ENCODE measurements at regions not wholly inside any gene's neighbourhood (a gene's known extent, or its start where the extent isn't known, plus 50 kb on each side); places are given as distances from the start of the nearest gene placed in this dataset.

DNA sequence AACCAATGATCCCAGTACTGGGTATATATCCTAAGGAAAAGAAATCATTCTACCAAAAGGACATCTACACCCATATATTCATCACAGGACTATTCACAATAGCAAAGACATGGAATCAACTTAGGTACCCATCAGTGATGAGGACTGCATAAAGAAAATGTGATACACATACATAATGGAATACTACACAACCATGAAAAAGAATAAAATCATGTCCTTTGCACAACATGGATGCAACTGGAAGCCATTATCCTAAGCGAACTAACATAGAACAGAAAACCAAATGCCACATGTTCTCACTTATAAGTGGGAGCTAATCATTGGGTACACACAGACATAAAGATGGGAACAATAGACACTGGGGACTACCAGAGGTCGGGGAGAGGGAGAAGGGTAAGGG is 86.0 kb upstream of the LGR5 start:
- ATAC-seq, result no peak
- POLR2A ChIA-PET, result no interaction called here
- no TSS peak for BruUV-seq (replicated peaks)

More for the DNA sequence above, 86.0 kb upstream of the LGR5 start:
- TF ChIP-seq ELF1 (IDR thresholded peaks at IDR 0.05; ENCODE audit: borderline replicate concordance, low read depth), result no peak
- TF ChIP-seq, protein P1, sequence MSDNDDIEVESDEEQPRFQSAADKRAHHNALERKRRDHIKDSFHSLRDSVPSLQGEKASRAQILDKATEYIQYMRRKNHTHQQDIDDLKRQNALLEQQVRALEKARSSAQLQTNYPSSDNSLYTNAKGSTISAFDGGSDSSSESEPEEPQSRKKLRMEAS (IDR thresholded peaks at IDR 0.05), result no peak
- TF ChIP-seq EZH2 (IDR thresholded peaks at IDR 0.05), result no peak
- no peak for TF ChIP-seq JUND (IDR thresholded peaks at IDR 0.05)
- TF ChIP-seq SIN3A (IDR thresholded peaks at IDR 0.05; ENCODE audit: low read depth), result no peak
- TF ChIP-seq, protein P2, sequence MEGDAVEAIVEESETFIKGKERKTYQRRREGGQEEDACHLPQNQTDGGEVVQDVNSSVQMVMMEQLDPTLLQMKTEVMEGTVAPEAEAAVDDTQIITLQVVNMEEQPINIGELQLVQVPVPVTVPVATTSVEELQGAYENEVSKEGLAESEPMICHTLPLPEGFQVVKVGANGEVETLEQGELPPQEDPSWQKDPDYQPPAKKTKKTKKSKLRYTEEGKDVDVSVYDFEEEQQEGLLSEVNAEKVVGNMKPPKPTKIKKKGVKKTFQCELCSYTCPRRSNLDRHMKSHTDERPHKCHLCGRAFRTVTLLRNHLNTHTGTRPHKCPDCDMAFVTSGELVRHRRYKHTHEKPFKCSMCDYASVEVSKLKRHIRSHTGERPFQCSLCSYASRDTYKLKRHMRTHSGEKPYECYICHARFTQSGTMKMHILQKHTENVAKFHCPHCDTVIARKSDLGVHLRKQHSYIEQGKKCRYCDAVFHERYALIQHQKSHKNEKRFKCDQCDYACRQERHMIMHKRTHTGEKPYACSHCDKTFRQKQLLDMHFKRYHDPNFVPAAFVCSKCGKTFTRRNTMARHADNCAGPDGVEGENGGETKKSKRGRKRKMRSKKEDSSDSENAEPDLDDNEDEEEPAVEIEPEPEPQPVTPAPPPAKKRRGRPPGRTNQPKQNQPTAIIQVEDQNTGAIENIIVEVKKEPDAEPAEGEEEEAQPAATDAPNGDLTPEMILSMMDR (IDR thresholded peaks at IDR 0.05 in 2 of 3, conservative IDR thresholded peaks at IDR 0.05 in 1 of 3; ENCODE audit: borderline replicate concordance in 1 of 3, insufficient read depth in 1 of 3, low read depth in 2 of 3, low read length in 2 of 3), result no peak
- no peak for TF ChIP-seq POLR2AphosphoS5 (IDR thresholded peaks at IDR 0.05; ENCODE audit: low read depth, low read length)
- no peak for TF ChIP-seq YY1 (IDR thresholded peaks at IDR 0.05; ENCODE audit: extremely low read depth, insufficient replicate concordance, low read depth, low read length)
- TF ChIP-seq POLR2A (IDR thresholded peaks at IDR 0.05; ENCODE audit: borderline replicate concordance, extremely low read depth, insufficient read depth, insufficient read length), result no peak
- no peak for TF ChIP-seq RAD21 (IDR thresholded peaks at IDR 0.05; ENCODE audit: low read depth)
- no peak for TF ChIP-seq EGR1 (IDR thresholded peaks at IDR 0.05; ENCODE audit: low read depth)
- TF ChIP-seq SRF (IDR thresholded peaks at IDR 0.05; ENCODE audit: low read depth), result no peak
- TF ChIP-seq, protein P3, sequence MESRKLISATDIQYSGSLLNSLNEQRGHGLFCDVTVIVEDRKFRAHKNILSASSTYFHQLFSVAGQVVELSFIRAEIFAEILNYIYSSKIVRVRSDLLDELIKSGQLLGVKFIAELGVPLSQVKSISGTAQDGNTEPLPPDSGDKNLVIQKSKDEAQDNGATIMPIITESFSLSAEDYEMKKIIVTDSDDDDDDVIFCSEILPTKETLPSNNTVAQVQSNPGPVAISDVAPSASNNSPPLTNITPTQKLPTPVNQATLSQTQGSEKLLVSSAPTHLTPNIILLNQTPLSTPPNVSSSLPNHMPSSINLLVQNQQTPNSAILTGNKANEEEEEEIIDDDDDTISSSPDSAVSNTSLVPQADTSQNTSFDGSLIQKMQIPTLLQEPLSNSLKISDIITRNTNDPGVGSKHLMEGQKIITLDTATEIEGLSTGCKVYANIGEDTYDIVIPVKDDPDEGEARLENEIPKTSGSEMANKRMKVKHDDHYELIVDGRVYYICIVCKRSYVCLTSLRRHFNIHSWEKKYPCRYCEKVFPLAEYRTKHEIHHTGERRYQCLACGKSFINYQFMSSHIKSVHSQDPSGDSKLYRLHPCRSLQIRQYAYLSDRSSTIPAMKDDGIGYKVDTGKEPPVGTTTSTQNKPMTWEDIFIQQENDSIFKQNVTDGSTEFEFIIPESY (IDR thresholded peaks at IDR 0.05; ENCODE audit: extremely low read depth, insufficient replicate concordance, low read length), result no peak
- TF ChIP-seq ZNF274 (IDR thresholded peaks at IDR 0.05; ENCODE audit: low read depth, low read length), result no peak
- no peak for TF ChIP-seq ZFX (IDR thresholded peaks at IDR 0.05)
- no peak for TF ChIP-seq CEBPB (IDR thresholded peaks at IDR 0.05; ENCODE audit: low read depth)
- TF ChIP-seq CBX3 (IDR thresholded peaks at IDR 0.05; ENCODE audit: low read depth), result no peak
- no peak for TF ChIP-seq EZH2phosphoT487 (IDR thresholded peaks at IDR 0.05; ENCODE audit: borderline replicate concordance)
- no peak for TF ChIP-seq SP1 (IDR thresholded peaks at IDR 0.05; ENCODE audit: low read depth)
- Histone ChIP-seq H3K9ac (ENCODE audit: low read length) (no peak overlapping the region), H3K9me2 (ENCODE audit: insufficient read depth) (no peaks in the 10 kb centered on the region), H4K20me1 (ENCODE audit: insufficient read depth) (no peaks in the 10 kb centered on the region), H3K36me3 (ENCODE audit: control insufficient read depth in 1 of 2, insufficient read depth in 2 of 2, low read length in 2 of 2) (no peaks in the 10 kb centered on the region), H3K4me2 (ENCODE audit: low read length) (no peak overlapping the region), H3K9me3 (ENCODE audit: control insufficient read depth in 1 of 2, insufficient read depth in 1 of 2, low read depth in 1 of 2, low read length in 2 of 2) (no peaks in the 10 kb centered on the region), H3K4me3 (replicated peaks in 1 of 2; ENCODE audit: low read depth in 1 of 2, low read length in 2 of 2) (no peak overlapping the region), H3K27ac (ENCODE audit: low read depth, low read length) (no peak overlapping the region), H2AFZ (ENCODE audit: low read depth, low read length, poor library complexity, severe bottlenecking) (no peak overlapping the region), H3K4me1 (ENCODE audit: control insufficient read depth in 1 of 2, insufficient read depth in 2 of 2, low read length in 2 of 2) (no peaks in the 10 kb centered on the region), H3K79me2 (ENCODE audit: insufficient read depth, low read length) (no peaks in the 10 kb centered on the region), H3K27me3 (ENCODE audit: insufficient read depth, low read length) (no peaks in the 10 kb centered on the region)
- DNase-seq (ENCODE audit: low read depth, low spot score), result no peak
- RAD21 ChIA-PET (ENCODE audit: low non-redundant PET in 1 of 2, low total read pairs in 2 of 2, uncharacterized antibody in 2 of 2, unreplicated experiment in 2 of 2), result no interaction called here
- CTCF ChIA-PET, result no interaction called here
- intact Hi-C loops (cut with micrococcal nuclease), result no loop called here

Measured in HCT116 (cell line).